GM18861 (cell line): ENCODE measurements at regions not wholly inside any gene's neighbourhood (a gene's known extent, or its start where the extent isn't known, plus 50 kb on each side); places are given as distances from the start of the nearest gene placed in this dataset.
"Not testable (repeated sequence)": the region's sequence is repeated elsewhere in the genome, so short reads cannot be mapped to it uniquely, and the experiment has no call there.

Source experiments
- ATAC-seq: cut with Tn5 transposase; IDR thresholded peaks from one replicate; pipeline ENCODE4 v1.9.1; 2021; ENCODE audit not compliant: unreplicated experiment

GRCh38 chr1:25171013-25171412 is 61.3 kb downstream of the SYF2 start:
- ATAC-seq: not testable (repeated sequence)

DNA sequence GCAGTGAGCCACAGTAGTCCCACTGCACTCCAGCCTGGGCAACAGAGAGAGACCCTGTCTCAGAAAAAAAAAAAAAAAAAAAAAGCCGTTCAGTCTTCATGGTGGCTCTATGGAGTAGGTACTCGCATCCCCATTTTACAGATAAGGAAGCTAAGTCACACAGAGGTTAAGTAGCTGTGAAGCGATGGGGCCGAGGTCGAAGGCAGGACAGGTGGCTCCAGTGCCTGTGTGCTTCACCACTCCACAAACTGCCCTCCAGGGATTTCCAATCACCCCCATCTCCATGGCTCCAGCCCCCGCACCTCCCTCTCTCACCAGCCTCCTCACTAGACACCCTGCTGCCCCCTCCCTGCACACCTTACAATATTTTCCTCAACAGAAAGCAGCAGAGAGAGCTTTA is 61.9 kb downstream of the SYF2 start:
- ATAC-seq: no peak

DNA sequence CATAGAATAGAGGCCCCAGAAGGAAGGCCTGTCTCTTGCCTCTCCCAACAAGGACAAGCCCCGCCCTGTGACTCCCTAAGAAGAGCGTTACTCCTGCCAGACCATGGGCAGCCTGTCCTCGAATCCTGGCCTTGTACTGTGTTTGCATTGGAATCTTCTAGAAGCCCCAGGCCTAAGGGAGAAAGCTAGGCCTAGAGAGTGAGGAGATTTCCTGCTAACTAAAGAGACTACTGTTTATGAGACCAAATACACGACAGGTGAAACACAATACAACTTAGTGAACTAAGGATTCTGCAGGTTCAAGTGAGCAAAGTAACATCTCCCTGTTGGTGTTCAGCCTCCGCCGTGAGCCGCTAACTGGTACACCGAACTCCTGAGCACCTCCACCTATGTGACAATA is 62.7 kb downstream of the SYF2 start:
- ATAC-seq: no peak

GRCh38 chr1:25169168-25169567 is 63.1 kb downstream of the SYF2 start:
- ATAC-seq: no peak

- ATAC-seq: no peak
Measured at GRCh38 chr1:25168193-25169071, 63.9 kb downstream of the SYF2 start.

DNA sequence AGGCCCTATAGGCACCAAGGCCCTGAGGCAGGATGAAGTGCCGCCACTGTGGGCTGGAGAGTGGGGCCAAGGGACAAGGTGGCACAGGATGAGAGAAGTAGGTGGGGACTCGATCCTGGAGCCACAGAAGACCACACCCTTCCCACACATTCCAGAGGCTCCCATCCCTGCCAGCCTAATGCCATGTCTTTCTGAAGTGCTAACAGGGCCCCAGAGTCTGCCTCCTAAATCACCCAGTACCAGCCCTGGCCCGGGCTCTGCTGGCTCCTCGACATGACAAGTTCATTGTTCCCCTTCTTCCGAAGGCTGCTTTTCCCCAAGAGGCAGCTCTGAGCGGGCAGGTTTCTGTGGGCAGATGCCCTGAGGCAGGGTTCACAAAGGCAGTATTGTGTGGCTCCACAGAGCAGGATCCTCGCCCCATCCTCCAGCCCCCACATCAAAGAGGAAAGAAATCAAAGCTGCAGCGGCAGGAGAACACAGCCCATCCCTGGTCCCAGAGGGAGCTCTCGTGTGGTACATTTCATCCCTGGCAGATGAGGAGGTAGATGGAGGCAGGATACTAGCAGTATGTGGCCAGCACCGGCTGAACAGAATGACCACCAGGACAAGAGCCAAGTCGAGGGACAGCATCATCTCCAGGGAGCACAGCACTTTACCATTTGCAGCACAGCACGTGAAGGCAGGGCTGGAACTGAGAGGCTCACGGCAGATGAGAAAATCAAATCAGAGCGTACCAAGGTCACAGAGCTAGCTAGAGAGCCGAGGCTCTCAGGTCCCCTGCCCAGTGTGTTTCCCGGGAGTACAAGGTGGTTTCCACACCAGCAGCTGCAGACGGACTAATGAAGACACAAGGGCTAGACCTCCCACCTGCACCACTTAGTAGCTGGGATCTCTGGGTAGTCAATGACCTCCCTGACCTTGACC is 64.8 kb downstream of the SYF2 start:
- ATAC-seq: no peak

- no peak for ATAC-seq
Measured at GRCh38 chr1:25166847-25167246, 65.5 kb downstream of the SYF2 start.

GRCh38 chr1:25163986-25164385 is 68.3 kb downstream of the SYF2 start:
- no peak for ATAC-seq

DNA sequence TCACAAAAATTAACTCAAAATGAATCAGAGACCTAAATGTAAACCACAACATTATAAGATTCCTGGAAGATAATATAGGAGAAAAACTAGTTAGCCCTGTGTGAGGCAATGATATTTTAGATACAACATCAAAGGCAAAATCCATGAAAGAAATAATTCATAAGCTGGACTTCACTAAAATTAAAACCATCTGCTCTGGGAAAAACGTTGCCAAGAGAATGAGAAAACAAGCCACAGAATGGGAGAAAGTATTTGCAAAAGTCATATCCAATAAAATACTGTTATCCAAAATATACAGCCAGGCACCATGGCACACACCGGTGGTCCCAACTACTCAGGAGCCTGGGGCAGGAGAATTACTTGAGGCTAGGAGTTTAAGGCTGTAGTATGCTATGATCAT is 70.3 kb downstream of the SYF2 start:
- ATAC-seq: no peak

GRCh38 chr1:25157846-25158245 is 74.5 kb downstream of the SYF2 start:
- no peak for ATAC-seq

- ATAC-seq: no peak
Measured at GRCh38 chr1:25150985-25151495, 81.3 kb downstream of the SYF2 start.

DNA sequence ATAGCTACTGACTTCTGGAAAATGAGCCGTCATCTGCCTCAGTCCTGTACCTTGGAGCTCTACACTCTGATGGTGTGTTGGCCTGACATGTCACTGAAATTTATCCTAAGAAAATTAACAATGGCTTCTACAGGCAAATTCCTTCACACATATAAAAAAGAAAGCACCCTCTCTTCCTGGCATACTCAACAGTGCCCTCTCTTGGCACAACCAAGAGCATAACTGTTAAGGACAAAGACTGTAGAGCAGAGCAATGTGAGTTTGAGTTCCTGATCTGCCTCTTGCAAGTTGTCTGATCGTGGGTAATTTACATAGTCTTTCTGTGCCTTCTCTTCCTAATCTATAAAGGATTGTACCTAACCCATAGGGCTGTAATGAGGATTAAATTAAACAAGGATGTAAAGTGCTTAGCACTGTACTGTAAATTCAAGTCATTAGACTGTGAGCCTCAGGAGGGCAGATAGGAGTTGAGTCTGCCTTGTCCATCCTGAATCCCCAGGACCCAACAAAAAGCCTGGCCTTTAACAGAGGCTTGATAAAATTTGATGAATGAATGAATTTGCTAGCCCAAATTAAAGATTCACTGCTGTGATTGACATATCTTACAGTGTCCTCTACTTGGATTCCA is 83.5 kb downstream of the SYF2 start:
- no peak for ATAC-seq

DNA sequence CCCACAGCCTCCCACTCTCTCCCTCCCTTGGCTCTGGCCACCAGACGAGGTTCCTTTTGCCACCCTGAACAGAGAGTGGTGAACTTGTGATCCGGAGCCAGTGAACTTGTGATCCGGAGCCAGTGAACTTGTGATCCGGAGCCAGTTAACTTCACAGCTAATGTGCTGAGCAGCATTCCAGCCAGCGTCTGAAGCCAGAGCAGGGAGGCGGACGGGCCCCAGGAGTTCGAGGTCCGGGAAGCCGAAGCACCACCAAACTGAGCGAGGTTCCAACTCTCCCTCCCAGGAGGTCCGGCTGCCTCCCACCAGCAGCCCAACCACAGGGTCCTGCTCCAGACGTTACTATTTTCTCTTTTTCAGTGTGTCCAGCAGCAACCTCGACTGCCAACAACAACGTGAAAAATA is 85.8 kb downstream of the SYF2 start:
- ATAC-seq: no peak

DNA sequence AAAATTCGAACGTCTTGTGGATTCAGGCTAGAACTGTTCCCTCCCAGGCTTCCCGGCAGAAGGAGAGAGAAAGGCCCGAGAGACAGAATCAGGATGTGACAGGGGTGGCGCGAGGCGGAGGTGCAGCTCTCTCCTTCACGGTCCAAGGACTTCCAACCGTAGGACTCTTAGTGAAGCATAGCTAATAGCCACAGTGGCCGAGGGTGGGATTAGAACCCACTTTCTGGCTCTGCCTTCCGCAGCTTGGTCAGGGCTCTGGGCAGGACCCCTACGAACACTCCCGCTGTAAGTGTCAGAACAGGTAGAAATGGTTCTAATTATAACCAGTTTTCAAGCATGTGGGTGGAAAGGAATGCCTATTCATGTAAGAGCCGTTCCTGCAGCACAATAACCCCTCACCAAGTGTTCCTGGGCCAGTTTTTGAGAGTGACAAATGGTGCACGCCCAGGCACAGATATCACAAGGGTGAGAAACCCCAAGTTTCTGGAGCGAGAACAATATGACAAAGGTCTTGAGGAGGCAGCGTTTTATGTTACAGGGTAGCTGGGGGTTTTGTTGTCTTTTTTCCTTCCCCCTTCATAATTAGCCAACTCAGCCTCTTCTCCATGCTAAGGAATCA is 86.4 kb downstream of the SYF2 start:
- ATAC-seq: no peak

DNA sequence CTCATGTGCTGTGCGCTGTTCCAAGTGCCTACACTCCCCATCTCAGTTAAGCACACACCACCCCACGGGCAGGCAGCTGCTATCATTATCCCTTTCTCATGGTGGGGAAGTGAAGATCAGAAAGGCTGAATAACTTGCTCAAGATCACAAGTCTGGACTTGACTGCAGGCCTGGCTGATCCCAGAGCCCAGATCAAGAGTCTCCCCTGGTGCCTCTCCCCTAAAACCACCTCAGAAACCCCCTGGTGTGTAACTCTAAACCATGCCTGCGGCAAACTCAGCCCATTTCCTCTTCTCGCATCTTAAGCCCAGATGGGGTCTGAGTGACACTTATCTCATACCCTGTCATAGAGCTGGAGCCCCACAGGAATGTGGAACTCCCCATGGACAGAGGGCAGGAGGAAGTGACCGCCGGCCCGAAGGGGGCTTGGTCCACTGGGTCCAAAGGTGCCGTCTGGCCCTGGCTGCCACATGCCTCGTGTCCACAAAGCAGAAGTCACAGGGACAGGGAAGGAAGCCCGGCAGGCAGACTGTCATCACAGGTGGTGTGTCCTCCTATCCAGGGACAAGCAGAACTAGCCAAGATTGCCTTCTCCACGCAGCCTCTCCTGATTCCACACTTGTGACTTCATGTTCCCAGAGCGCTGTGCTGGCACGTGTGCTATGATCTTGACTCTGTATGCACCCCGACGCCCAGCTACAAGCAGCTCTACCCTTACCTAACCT is 92.1 kb downstream of the SYF2 start:
- ATAC-seq: peak; percentile 73

GRCh38 chr1:25137521-25138395 is 94.5 kb downstream of the SYF2 start:
- ATAC-seq: no peak

GRCh38 chr1:25137106-25137505 is 95.2 kb downstream of the SYF2 start:
- ATAC-seq: no peak

- ATAC-seq: no peak
Measured at GRCh38 chr1:25135909-25136308, 96.4 kb downstream of the SYF2 start.

DNA sequence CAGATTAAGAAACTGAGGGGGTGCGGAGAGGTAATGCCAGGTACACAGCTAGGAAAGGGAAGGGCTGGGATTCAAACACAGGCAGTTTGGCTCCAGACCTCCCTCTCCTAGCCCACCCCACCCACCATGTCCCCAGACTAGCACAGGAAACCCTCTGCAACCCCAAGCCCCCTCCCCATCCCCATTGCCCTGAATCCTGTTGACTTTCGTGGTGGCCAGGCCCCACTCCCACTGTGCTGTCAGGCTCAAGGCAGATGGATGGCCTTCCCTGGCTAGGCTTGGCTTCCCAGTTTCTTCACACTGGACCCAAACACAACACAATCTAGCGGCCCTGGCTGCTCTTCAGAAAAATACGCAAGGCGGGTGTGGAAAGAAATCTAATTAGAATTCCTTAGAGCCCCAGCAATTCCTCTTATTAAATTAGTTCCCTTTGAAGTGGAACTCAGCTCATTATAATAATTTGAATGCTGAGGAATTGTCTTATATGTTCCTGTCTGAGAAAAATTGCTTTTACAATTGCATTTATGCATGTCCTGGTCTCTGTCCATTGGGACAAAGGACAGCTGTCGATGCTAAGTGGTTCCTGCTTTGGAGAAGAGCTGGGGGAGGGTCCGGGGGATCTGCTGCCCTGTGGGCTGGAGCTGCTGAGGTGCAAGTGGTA is 97.4 kb downstream of the SYF2 start:
- ATAC-seq: no peak
